Epithelial cell of esophagus (primary cell): ENCODE measurements at regions not wholly inside any gene's neighbourhood (a gene's known extent, or its start where the extent isn't known, plus 50 kb on each side); places are given as distances from the start of the nearest gene placed in this dataset.

Experiments used
- DNase-seq: peaks from one replicate; pipeline ENCODE4 v3.0.0; 2010; ENCODE audit warnings: low read depth
- H3K4me3 ChIP-seq: 2 replicates; pipeline ENCODE4 v1.5.1; 2011; ENCODE audit warnings: mild to moderate bottlenecking, low read length, control low read depth
- CTCF ChIP-seq: IDR thresholded peaks from 2 replicates; pipeline ENCODE4 v1.5.1; 2011; ENCODE audit warnings: low read depth, mild to moderate bottlenecking, low read length, control low read depth, inconsistent platforms; ENCODE audit not compliant: insufficient read depth; ENCODE audit errors: missing control alignments

- DNase-seq = no peak
- no peak overlapping the region for H3K4me3 ChIP-seq
- no peak for TF ChIP-seq CTCF
These were observed 1315.4 kb upstream of the NRXN1 start for GRCh38 chr2:52347292-52347691.

- no peak for DNase-seq
- no peak for TF ChIP-seq CTCF
- no peak overlapping the region for H3K4me3 ChIP-seq
These were observed 1313.7 kb upstream of the NRXN1 start for GRCh38 chr2:52345676-52346075.

- TF ChIP-seq CTCF = no peak
- peak; percentile 1 for DNase-seq
- H3K4me3 ChIP-seq = no peak overlapping the region
These were observed 1313.2 kb upstream of the NRXN1 start for GRCh38 chr2:52345082-52345481.

- no peak overlapping the region for H3K4me3 ChIP-seq
- no peak for TF ChIP-seq CTCF
- no peak for DNase-seq
These were observed 1311.9 kb upstream of the NRXN1 start for GRCh38 chr2:52343706-52344266.

GRCh38 chr2:52343010-52343409 lies 1311.1 kb upstream of the NRXN1 start:
- no peak for DNase-seq
- no peak overlapping the region for H3K4me3 ChIP-seq
- no peak for TF ChIP-seq CTCF

- no peak for TF ChIP-seq CTCF
- no peak for DNase-seq
- no peak overlapping the region for H3K4me3 ChIP-seq
These were observed 1310.5 kb upstream of the NRXN1 start for GRCh38 chr2:52342458-52342857.

GRCh38 chr2:52341732-52342131 lies 1309.8 kb upstream of the NRXN1 start:
- H3K4me3 ChIP-seq = no peak overlapping the region
- no peak for DNase-seq
- TF ChIP-seq CTCF = no peak
